PC-9 (cell line): ENCODE measurements at regions not wholly inside any gene's neighbourhood (a gene's known extent, or its start where the extent isn't known, plus 50 kb on each side); places are given as distances from the start of the nearest gene placed in this dataset.
"Not testable (repeated sequence)": the region's sequence is repeated elsewhere in the genome, so short reads cannot be mapped to it uniquely, and the experiment has no call there.

Experiments used
- EZH2 ChIP-seq: fragments of 200-600 bp; sonication (generic); IDR thresholded peaks from 2 replicates; pipeline ENCODE4 v1.8.0; 2017; ENCODE audit warnings: antibody characterized with exemption, low read depth
- TF ChIP-seq, protein P1 (sequence below): fragments of 200-600 bp; sonication (generic); conservative IDR thresholded peaks from 2 replicates; pipeline ENCODE4 v1.6.1; 2017; ENCODE audit warnings: mixed run types, antibody characterized with exemption, mild to moderate bottlenecking, moderate library complexity

- TF ChIP-seq, protein P1, sequence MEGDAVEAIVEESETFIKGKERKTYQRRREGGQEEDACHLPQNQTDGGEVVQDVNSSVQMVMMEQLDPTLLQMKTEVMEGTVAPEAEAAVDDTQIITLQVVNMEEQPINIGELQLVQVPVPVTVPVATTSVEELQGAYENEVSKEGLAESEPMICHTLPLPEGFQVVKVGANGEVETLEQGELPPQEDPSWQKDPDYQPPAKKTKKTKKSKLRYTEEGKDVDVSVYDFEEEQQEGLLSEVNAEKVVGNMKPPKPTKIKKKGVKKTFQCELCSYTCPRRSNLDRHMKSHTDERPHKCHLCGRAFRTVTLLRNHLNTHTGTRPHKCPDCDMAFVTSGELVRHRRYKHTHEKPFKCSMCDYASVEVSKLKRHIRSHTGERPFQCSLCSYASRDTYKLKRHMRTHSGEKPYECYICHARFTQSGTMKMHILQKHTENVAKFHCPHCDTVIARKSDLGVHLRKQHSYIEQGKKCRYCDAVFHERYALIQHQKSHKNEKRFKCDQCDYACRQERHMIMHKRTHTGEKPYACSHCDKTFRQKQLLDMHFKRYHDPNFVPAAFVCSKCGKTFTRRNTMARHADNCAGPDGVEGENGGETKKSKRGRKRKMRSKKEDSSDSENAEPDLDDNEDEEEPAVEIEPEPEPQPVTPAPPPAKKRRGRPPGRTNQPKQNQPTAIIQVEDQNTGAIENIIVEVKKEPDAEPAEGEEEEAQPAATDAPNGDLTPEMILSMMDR = not testable (repeated sequence)
- not testable (repeated sequence) for TF ChIP-seq EZH2
Measured at GRCh38 chr4:111961026-111961425, 184.2 kb upstream of the FAM241A start.
